Lower leg skin (tissue), 4 donors: ENCODE measurements at regions not wholly inside any gene's neighbourhood (a gene's known extent, or its start where the extent isn't known, plus 50 kb on each side); places are given as distances from the start of the nearest gene placed in this dataset.

Source experiments
- DNase-seq, 2 donors: peaks; one replicate each; pipeline ENCODE4 v3.0.0-alpha.2; 2019; ENCODE audit warnings: low spot score in 2 of 2
- H3K4me3 ChIP-seq: fragments of 200-600 bp; sonication (generic); 2 replicates; pipeline ENCODE4 v1.5.1; 2017; ENCODE audit warnings: mild to moderate bottlenecking, low read depth; ENCODE audit not compliant: poor library complexity, severe bottlenecking
- POLR2A ChIP-seq, 2 donors: fragments of 450-650 bp; IDR thresholded peaks; one replicate each; pipeline ENCODE4 v1.6.1; 2016 to 2017; ENCODE audit warnings: antibody characterized with exemption in 2 of 2, mild to moderate bottlenecking in 1 of 2, moderate library complexity in 1 of 2
- WGBS, 2 donors: methylation state at CpG; one replicate each; pipeline ENCODE4 v1.1.5; 2018; 5-methylcytosine and 5-hydroxymethylcytosine counted together
- intact Hi-C: fragments of 100-400 bp; cut with DNase I; formaldehyde crosslinking; loops from one replicate; pipeline ENCODE4 v1.15.0; 2023; ENCODE audit warnings: low total_unique reads
- TF ChIP-seq, protein P1 (sequence below), 3 donors: fragments of 450-650 bp; IDR thresholded peaks; one replicate each; pipeline ENCODE4 v1.5.1; 2016; ENCODE audit warnings: antibody characterized with exemption in 3 of 3, mild to moderate bottlenecking in 3 of 3, moderate library complexity in 2 of 3

DNA sequence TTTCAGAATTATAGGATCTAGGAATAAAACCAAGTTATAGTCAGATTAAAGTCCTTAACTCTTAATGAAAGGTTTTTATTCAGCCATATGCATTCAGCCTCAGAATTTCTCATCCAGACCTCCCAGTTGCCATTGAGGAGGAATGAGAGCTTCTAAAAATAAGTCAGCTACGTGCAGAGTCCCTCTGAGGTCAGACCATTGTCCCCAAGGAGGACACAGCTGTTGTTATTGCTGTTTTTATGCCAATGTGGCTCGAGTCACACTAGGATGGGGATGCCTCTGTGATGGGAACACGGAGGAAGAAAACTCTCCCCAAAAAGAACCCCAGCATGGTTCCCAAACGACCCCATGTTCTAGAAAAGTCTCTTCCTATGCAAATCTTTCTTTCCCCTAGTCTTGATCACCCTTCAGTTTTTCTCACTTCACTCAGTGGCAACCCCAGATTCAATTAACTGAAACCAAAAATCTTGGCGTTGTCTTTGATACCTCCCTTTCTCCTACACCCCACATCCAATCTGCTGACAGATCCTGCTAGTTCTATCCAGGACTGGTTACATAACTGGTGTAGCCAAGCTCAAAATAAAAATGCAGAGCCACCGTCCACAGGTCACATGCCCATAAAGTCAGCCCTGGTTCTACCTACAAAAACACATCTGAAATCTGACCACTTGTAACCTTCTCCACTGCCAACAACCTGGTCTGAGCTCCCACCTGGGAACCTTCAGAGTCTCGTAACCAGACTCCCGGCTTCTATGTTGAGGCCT lies 138.2 kb upstream of the ERCC4 start:
- DNase-seq, result no peak
- TF ChIP-seq, protein P1, sequence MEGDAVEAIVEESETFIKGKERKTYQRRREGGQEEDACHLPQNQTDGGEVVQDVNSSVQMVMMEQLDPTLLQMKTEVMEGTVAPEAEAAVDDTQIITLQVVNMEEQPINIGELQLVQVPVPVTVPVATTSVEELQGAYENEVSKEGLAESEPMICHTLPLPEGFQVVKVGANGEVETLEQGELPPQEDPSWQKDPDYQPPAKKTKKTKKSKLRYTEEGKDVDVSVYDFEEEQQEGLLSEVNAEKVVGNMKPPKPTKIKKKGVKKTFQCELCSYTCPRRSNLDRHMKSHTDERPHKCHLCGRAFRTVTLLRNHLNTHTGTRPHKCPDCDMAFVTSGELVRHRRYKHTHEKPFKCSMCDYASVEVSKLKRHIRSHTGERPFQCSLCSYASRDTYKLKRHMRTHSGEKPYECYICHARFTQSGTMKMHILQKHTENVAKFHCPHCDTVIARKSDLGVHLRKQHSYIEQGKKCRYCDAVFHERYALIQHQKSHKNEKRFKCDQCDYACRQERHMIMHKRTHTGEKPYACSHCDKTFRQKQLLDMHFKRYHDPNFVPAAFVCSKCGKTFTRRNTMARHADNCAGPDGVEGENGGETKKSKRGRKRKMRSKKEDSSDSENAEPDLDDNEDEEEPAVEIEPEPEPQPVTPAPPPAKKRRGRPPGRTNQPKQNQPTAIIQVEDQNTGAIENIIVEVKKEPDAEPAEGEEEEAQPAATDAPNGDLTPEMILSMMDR (IDR thresholded peaks at IDR 0.05), result no peak
- TF ChIP-seq POLR2A (IDR thresholded peaks at IDR 0.05), result no peak
- intact Hi-C loops, result no loop called here
- 57 to 63% methylated on average over 8 of the region's 8 CpGs for WGBS, 2 donors
- H3K4me3 ChIP-seq, result no peak overlapping the region

DNA sequence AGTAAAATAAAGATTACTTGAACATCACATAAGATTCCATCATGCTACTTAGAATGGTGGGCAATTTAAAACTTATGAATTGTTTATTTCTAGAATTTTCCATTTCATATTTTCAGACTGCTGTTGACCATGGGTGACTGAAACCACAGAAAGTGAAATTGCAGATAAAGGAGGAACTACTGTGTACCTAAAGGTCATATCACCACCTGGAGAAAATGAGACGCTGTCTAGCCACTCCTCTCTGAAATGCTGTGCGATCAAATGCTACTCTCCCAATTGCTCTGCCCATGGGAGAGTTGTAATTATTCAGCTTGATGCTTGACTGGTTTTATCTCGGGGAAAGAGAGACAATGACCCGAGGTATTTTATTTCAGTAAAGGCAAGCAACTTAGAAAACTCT lies 128.9 kb upstream of the ERCC4 start:
- no peak for DNase-seq
- TF ChIP-seq POLR2A (IDR thresholded peaks at IDR 0.05), result no peak
- TF ChIP-seq, protein P1 (IDR thresholded peaks at IDR 0.05), result no peak
- WGBS, 2 donors, result 82 to 85% methylated on average over 4 of the region's 4 CpGs
- H3K4me3 ChIP-seq, result no peak overlapping the region
- intact Hi-C loops, result no loop called here

DNA sequence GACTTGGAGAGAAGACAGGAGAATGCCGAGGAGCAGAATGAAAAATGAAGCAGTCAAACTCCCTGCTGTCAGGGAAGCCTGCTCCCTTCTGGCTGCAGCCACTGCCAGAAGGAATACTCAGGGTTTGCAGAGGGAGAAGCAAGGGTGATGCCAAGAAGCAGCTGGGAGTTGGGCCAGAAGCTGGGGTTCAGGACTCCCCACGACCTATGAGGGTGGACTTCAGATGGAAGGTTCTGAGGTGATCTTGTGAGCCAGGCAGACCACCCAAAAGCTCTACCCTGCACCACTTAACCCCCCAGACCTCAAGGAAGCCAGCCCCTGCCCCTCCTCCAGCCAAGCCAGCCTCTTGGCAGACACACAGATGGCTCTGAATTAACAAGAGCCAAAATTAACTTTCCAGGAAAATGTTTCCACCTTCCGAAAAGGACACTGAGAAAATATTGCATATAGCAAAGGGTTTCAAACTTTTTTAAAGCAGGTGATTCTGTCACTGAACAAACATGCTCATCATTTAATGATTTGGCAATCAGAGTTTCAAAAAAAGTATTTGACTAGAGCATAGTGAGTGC lies 126.0 kb upstream of the ERCC4 start:
- no peak for TF ChIP-seq POLR2A (IDR thresholded peaks at IDR 0.05)
- TF ChIP-seq, protein P1 (IDR thresholded peaks at IDR 0.05), result no peak
- intact Hi-C loops, result no loop called here
- no peak overlapping the region for H3K4me3 ChIP-seq
- 12% methylated on average over 3 of the region's 3 CpGs for WGBS, 2 donors
- no peak for DNase-seq

DNA sequence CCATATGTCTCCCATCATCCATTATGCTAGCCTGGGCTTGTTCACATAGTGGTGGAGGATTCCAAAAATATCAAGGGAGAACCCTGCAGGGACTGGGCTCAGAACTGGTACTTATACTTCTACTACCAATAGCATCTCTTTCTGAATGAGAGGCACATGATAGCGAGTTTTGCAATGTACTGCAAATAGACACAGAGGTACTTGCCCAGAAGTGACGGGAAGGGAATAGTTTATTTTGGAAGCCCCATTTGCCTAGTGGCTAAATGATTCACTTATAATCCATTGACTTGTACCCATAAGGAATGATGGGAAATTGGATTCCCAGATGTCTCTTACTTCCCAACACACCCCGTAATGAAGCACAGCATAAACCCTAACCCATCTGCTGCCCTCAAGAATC lies 124.8 kb upstream of the ERCC4 start:
- no peak for DNase-seq
- no peak overlapping the region for H3K4me3 ChIP-seq
- intact Hi-C loops, result no loop called here
- WGBS, 2 donors, result 38 to 39% methylated on average over 3 of the region's 3 CpGs
- no peak for TF ChIP-seq POLR2A (IDR thresholded peaks at IDR 0.05)
- TF ChIP-seq, protein P1 (IDR thresholded peaks at IDR 0.05), result no peak

DNA sequence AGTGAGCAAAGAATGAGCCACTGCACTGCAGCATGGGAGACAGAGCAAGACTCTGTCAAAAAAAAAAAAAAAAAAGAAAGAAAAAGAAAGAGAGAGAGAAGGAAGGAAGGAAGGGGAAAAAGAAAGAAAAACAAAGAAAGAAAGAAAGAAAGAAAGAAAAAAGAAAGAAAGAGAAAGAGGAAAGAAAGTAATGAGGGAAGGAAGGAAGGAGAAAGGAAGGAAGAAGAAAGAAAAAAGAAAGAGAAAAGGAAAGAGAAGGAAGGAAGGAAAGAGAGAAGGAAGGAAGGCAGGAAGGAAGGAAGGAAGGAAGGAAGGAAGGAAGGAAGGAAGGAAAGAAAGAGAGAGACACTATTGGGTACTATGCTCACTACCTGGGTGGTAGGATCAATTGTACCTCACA lies 122.2 kb upstream of the ERCC4 start:
- H3K4me3 ChIP-seq, result no peak overlapping the region
- intact Hi-C loops, result no loop called here
- TF ChIP-seq, protein P1 (IDR thresholded peaks at IDR 0.05), result no peak
- TF ChIP-seq POLR2A (IDR thresholded peaks at IDR 0.05), result no peak
- no peak for DNase-seq

DNA sequence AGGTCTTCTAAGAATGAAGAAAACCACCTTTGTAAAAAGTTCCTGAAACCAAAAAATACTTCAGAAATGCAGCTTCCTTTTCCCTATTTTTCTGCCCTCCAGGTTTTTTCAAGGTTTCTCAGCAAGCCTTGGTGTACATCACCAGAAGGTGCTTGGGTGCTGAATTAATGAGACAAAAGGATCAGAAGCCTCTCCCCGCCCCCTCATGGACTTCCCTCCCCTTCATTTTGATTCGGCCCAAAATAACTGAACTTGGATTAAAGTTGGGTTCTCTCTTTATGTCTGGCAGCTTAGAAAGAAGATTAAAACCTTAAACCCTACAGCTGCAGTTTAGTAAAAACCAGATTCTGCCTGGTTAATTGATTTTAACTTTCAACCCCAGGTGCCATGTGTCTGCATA lies 121.7 kb upstream of the ERCC4 start:
- intact Hi-C loops, result no loop called here
- WGBS, 2 donors, result 50 to 64% methylated on average over 2 of the region's 2 CpGs
- no peak for DNase-seq
- no peak overlapping the region for H3K4me3 ChIP-seq
- TF ChIP-seq, protein P1 (IDR thresholded peaks at IDR 0.05), result no peak
- TF ChIP-seq POLR2A (IDR thresholded peaks at IDR 0.05), result no peak
